IMR-90 (cell line): ENCODE measurements at regions not wholly inside any gene's neighbourhood (a gene's known extent, or its start where the extent isn't known, plus 50 kb on each side); places are given as distances from the start of the nearest gene placed in this dataset.

Experiments
- ATAC-seq: fragments of 200-7000 bp; cut with Tn5 transposase; 2 replicates; pipeline ENCODE4 v1.9.1; 2020; ENCODE audit warnings: low read depth, mild to moderate bottlenecking, moderate library complexity
- BruUV-seq: library from RNA; stranded (reverse); fragments of 400-500 nt; replicated peaks from 2 replicates; lab custom pipeline; 2021; lab: Mats Ljungman, UMichigan
- CTCF ChIA-PET: fragments of 300-600 bp; formaldehyde crosslinking; extraction: SDS; loops from one replicate; lab custom pipeline; 2021; ENCODE audit warnings: antibody characterized with exemption; lab: Yijun Ruan, JAX
- POLR2A ChIA-PET: fragments of 300-600 bp; sonication (Branson Sonifier 250); formaldehyde crosslinking; loops from one replicate; lab custom pipeline; 2022; ENCODE audit warnings: antibody characterized with exemption; ENCODE audit not compliant: unreplicated experiment; lab: Charles Lee
- DNase-seq: peaks from one replicate; pipeline ENCODE4 v3.0.0; 2013
- H2AFZ ChIP-seq: replicated peaks from 2 replicates; pipeline ENCODE3; 2013; ENCODE audit warnings: low read length, mild to moderate bottlenecking; ENCODE audit not compliant: poor library complexity
- H2AK5ac ChIP-seq: 2 replicates; pipeline ENCODE4 v1.6.1; 2013; ENCODE audit warnings: low read depth, low read length, inconsistent platforms
- H2AK9ac ChIP-seq: replicated peaks from 2 replicates; pipeline ENCODE3; 2013; ENCODE audit warnings: mild to moderate bottlenecking, low read depth, low read length, moderate library complexity; ENCODE audit not compliant: poor library complexity
- H2BK120ac ChIP-seq: 2 replicates; pipeline ENCODE4 v1.6.1; 2013; ENCODE audit warnings: low read depth, low read length, inconsistent platforms
- H2BK15ac ChIP-seq: 3 replicates; pipeline ENCODE4 v1.6.1; 2013; ENCODE audit warnings: low read depth, low read length, inconsistent platforms
- H2BK20ac ChIP-seq: 2 replicates; pipeline ENCODE4 v1.6.1; 2013; ENCODE audit warnings: low read depth, mild to moderate bottlenecking, inconsistent platforms, low read length, moderate library complexity
- H2BK5ac ChIP-seq: 2 replicates; pipeline ENCODE4 v1.6.1; 2013; ENCODE audit warnings: mild to moderate bottlenecking, low read depth, low read length, inconsistent platforms; ENCODE audit not compliant: poor library complexity, severe bottlenecking
- H3K14ac ChIP-seq: replicated peaks from 2 replicates; pipeline ENCODE4 v1.6.1; 2013; ENCODE audit warnings: low read depth, low read length, inconsistent platforms
- H3K18ac ChIP-seq: 2 replicates; pipeline ENCODE4 v1.6.1; 2013; ENCODE audit warnings: low read depth, low read length, control low read depth
- H3K23ac ChIP-seq: 2 replicates; pipeline ENCODE4 v1.6.1; 2013; ENCODE audit warnings: low read depth, low read length, inconsistent platforms
- H3K27ac ChIP-seq: 2 replicates; pipeline ENCODE4 v1.5.1; 2013; ENCODE audit warnings: mild to moderate bottlenecking, control low read depth, low read length; ENCODE audit not compliant: insufficient read depth
- H3K27me3 ChIP-seq: 2 replicates; pipeline ENCODE4 v1.6.1; 2013; ENCODE audit warnings: low read length; ENCODE audit not compliant: control insufficient read depth, insufficient read depth
- H3K36me3 ChIP-seq: 2 replicates; pipeline ENCODE4 v1.6.1; 2013; ENCODE audit warnings: low read length, mixed read lengths; ENCODE audit not compliant: control insufficient read depth, insufficient read depth
- H3K4ac ChIP-seq: 2 replicates; pipeline ENCODE4 v1.6.1; 2013; ENCODE audit warnings: low read depth, low read length, inconsistent platforms
- H3K4me1 ChIP-seq: 2 replicates; pipeline ENCODE4 v1.6.1; 2013; ENCODE audit warnings: low read length, mixed read lengths; ENCODE audit not compliant: control insufficient read depth, insufficient read depth
- H3K4me2 ChIP-seq: 2 replicates; pipeline ENCODE4 v1.6.1; 2013; ENCODE audit warnings: low read depth, mild to moderate bottlenecking, control low read depth, low read length, moderate library complexity
- H3K4me3 ChIP-seq: 2 replicates; pipeline ENCODE4 v1.5.1; 2013; ENCODE audit warnings: low read depth, mild to moderate bottlenecking, control low read depth, low read length, moderate library complexity; ENCODE audit not compliant: insufficient read depth
- H3K56ac ChIP-seq: 2 replicates; pipeline ENCODE4 v1.6.1; 2013; ENCODE audit warnings: low read length, inconsistent platforms; ENCODE audit not compliant: insufficient read depth; ENCODE audit errors: extremely low read depth
- H3K79me1 ChIP-seq, 2 experiments: 2 replicates each; pipeline ENCODE4 v1.6.1; 2013; ENCODE audit warnings: low read length in 2 of 2, inconsistent platforms in 1 of 2, low read depth in 1 of 2
- H3K9ac ChIP-seq: 2 replicates; pipeline ENCODE4 v1.6.1; 2013; ENCODE audit warnings: low read depth, low read length, control low read depth
- H3K9me1 ChIP-seq: 2 replicates; pipeline ENCODE4 v1.6.1; 2013; ENCODE audit warnings: low read length, inconsistent platforms; ENCODE audit not compliant: insufficient read depth
- H3K9me3 ChIP-seq: 2 replicates; pipeline ENCODE4 v1.6.1; 2013; ENCODE audit warnings: low read length; ENCODE audit not compliant: control insufficient read depth, insufficient read depth
- H4K20me1 ChIP-seq: 2 replicates; pipeline ENCODE4 v1.6.1; 2013; ENCODE audit warnings: low read length, inconsistent platforms; ENCODE audit not compliant: insufficient read depth
- H4K5ac ChIP-seq: 2 replicates; pipeline ENCODE4 v1.6.1; 2013; ENCODE audit warnings: mild to moderate bottlenecking, low read depth, low read length, control low read depth
- H4K8ac ChIP-seq, 2 experiments: 2 replicates each; pipeline ENCODE4 v1.6.1; 2013; ENCODE audit warnings: low read depth in 2 of 2, low read length in 2 of 2, control low read depth in 1 of 2, inconsistent platforms in 1 of 2
- H4K91ac ChIP-seq: 2 replicates; pipeline ENCODE4 v1.6.1; 2013; ENCODE audit warnings: low read depth, low read length, inconsistent platforms; ENCODE audit not compliant: insufficient read depth
- BHLHE40 ChIP-seq: fragments of 150-350 bp; IDR thresholded peaks from 2 replicates; pipeline ENCODE4 v1.6.1; 2016; ENCODE audit warnings: mild to moderate bottlenecking, low read depth, low read length
- MAFK ChIP-seq: IDR thresholded peaks from 2 replicates; pipeline ENCODE4 v1.6.1; 2012; ENCODE audit warnings: low read depth, low read length, improper control_type of control experiment
- MAZ ChIP-seq: IDR thresholded peaks from 2 replicates; pipeline ENCODE4 v1.6.1; 2012; ENCODE audit warnings: low read depth, mild to moderate bottlenecking, low read length, improper control_type of control experiment, moderate library complexity, borderline replicate concordance
- MXI1 ChIP-seq: IDR thresholded peaks from 2 replicates; pipeline ENCODE4 v1.6.1; 2012; ENCODE audit warnings: low read depth, mild to moderate bottlenecking, low read length, moderate library complexity, borderline replicate concordance
- POLR2A ChIP-seq: IDR thresholded peaks from 2 replicates; pipeline ENCODE4 v1.6.1; 2012; ENCODE audit warnings: mild to moderate bottlenecking, low read depth, low read length
- RAD21 ChIP-seq: IDR thresholded peaks from 2 replicates; pipeline ENCODE4 v1.6.1; 2012; ENCODE audit warnings: low read length, improper control_type of control experiment
- RCOR1 ChIP-seq: IDR thresholded peaks from 2 replicates; pipeline ENCODE4 v1.6.1; 2012; ENCODE audit warnings: mild to moderate bottlenecking, low read length, improper control_type of control experiment; ENCODE audit not compliant: insufficient replicate concordance
- SMC3 ChIP-seq: fragments of 150-350 bp; IDR thresholded peaks from 2 replicates; pipeline ENCODE4 v1.6.1; 2016; ENCODE audit warnings: low read depth, mild to moderate bottlenecking, antibody characterized with exemption, low read length, moderate library complexity
- WGBS, 2 experiments: methylation state at CpG; one replicate each; pipeline versions ENCODE4 v1.1.5 to v1.1.7; 2013; ENCODE audit warnings: missing lambda C conversion rate in 2 of 2; ENCODE audit not compliant: insufficient read length in 1 of 2; ENCODE audit errors: extremely low coverage in 2 of 2; 5-methylcytosine and 5-hydroxymethylcytosine counted together
- dilution Hi-C: fragments of 300-500 bp; cut with HindIII; formaldehyde crosslinking; loops from one replicate; pipeline ENCODE4 v1.14.3; 2018; ENCODE audit warnings: low sequenced_read_pairs; ENCODE audit not compliant: unreplicated experiment
- in situ Hi-C: fragments of 300-500 bp; cut with MboI; formaldehyde crosslinking; loops from 3 replicates; pipeline ENCODE4 v1.14.3; 2019; ENCODE audit warnings: low sequenced_read_pairs, inconsistent platforms, mixed read lengths
- intact Hi-C: fragments of 100-400 bp; cut with micrococcal nuclease; formaldehyde crosslinking; loops from 2 replicates; pipeline ENCODE4 v1.10.0; 2022

- in situ Hi-C loops (no loop called here), intact Hi-C loops (no loop called here), dilution Hi-C loops (no loop called here)
- Histone ChIP-seq H3K56ac (no peak overlapping the region), H3K4me2 (no peak overlapping the region), H3K36me3 (no peaks in the 10 kb centered on the region), H3K23ac (no peak overlapping the region), H2BK120ac (no peak overlapping the region), H4K8ac (no peak overlapping the region), H2BK15ac (no peak overlapping the region), H4K20me1 (no peaks in the 10 kb centered on the region), H3K4me3 (no peak overlapping the region), H3K9me3 (0 out of 2 replicates have a peak, but pooled peaks cover 2% of the 10 kb centered on the region), H3K18ac (no peak overlapping the region), H3K9me1 (no peaks in the 10 kb centered on the region), H3K9ac (no peak overlapping the region), H2AK9ac (no peak overlapping the region), H2AK5ac (no peak overlapping the region), H4K91ac (no peak overlapping the region), H3K4ac (no peak overlapping the region), H4K5ac (no peak overlapping the region; the same call in 1 of the 2 replicates), H3K14ac (no peak overlapping the region), H3K79me1 (no peaks in the 10 kb centered on the region), H2BK5ac (no peak overlapping the region), H2BK20ac (no peak overlapping the region), H3K4me1 (peaks cover 2% of the 10 kb centered on the region; the same call in 1 of the 2 replicates), H2AFZ (no peak overlapping the region), H3K27ac (no peak overlapping the region), H3K27me3 (peaks cover 5% of the 10 kb centered on the region; the same call in 1 of the 2 replicates)
- CTCF ChIA-PET = no interaction called here
- TF ChIP-seq RCOR1 (no peak), MXI1 (no peak), RAD21 (no peak), BHLHE40 (no peak), MAZ (no peak), POLR2A (no peak), MAFK (no peak), SMC3 (no peak)
- POLR2A ChIA-PET = no interaction called here
- WGBS, 2 experiments = 60% methylated on average over 1 of the region's 10 CpGs; no CpG with 5 or more reads in 1 of the 2 experiments
- DNase-seq = no peak
- no TSS peak for BruUV-seq
- no peak for ATAC-seq
These were observed 106.5 kb upstream of the MSX2 start for GRCh38 chr5:174617910-174618309.
